ENCODE measurements at regions not wholly inside any gene's neighbourhood (a gene's known extent, or its start where the extent isn't known, plus 50 kb on each side); places are given as distances from the start of the nearest gene placed in this dataset.

DNA sequence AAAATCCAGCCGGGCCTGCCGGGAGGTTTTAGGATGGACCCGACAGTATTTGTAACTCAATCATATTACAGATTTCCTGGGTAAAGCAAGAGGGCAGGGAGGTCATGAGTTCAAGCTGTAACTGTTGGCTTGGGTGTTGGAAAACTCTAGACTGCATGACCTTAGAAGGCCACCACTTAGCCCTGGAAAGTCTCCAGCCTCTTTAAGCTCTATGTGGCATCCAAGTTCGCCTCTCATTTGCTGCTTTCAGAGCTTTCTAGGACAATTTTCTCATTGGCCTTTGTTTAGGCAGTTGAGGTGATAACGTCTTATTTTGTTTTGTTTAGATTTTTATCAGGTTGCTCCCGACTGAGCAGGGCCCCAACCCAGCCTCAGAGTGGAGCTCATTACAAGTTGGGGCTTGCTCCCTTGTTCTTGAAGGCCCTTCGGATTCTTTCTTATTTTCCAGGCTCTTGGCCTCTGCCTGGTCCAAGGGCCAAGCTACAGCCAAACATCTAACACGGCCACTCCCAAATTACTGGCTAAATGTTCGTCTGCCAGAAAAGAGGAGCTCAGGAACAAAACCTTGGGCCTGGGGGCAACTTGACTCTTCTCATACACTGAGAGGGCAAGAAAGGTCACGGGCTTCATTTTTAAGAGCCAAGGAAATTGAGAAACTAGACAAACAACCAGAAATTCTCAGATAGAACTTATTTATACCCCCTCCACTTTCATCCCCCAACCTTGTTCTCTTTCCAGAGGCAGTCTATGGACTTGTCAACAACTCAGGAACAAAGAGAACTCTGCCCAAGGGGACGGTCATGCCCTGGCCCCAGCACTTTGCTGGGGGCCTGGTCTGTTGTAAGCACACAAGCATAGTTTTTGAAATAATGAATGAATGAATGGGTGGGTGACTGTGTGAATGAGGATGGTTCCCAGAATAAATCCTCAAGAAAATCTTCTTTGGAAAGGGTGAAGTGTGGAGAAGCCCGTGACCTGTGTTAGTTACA is 526.9 kb downstream of the BNC2 start:
- DNase-seq (ENCODE audit: low spot score), result no peak

DNA sequence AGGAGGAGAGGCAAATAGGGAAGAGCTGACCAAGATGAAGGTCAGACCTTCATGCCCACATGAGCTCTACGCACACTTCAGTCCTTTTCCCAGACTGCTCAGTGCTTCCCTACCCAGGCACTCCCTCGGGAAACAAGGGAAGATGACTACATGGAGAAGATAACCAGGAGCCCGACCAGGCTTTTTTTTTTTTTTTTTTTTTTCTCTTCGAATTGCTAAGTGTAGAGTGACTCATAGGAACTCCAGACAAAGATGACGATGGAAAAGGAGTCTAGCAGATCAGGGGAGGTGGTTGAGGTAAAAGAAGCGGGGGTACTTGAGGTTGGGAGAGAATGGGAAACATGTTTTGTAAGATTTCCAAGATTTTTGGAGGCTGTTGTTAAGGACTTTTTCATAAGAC is 526.1 kb downstream of the BNC2 start:
- DNase-seq (ENCODE audit: low spot score), result no peak

DNA sequence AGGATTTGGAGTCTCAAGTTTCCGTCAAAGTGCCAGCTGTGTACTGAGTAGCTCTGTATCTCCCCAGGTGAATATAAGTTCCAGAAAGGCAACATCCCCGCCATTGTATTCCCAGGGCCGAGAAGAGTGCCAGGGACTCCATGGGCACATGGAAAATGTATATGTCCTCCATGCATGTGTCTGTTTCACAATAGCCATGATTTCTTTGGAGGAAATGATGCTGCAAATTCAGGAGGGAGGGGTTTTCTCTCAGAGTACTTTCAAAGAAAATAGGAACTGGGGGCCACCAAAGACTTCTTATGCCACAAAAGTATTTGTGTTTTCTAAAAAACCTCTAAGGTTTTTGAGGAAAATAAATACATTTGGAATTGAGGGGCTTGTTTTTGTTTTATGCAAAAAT is 524.6 kb downstream of the BNC2 start:
- no peak for DNase-seq (ENCODE audit: low spot score)

DNA sequence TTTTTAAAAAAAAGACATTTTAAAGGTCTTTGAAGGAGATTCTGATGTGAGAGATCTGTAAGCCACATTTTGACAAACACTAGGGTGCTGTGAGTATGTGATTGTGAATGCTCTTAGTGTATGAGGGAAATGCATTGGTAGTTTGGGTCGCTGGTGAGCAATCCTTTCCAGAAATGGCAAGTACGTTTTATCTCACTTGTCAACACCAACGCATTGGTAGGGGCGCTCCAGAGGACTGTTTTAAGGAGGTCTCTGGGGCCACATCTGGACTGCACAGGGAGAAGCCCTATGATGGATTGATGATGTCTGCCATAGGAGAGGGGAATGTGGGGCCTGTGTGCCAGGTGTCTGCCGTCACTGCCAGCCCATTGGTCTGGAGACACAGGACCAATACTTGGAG is 522.6 kb downstream of the BNC2 start:
- no peak for DNase-seq (ENCODE audit: low spot score)

DNA sequence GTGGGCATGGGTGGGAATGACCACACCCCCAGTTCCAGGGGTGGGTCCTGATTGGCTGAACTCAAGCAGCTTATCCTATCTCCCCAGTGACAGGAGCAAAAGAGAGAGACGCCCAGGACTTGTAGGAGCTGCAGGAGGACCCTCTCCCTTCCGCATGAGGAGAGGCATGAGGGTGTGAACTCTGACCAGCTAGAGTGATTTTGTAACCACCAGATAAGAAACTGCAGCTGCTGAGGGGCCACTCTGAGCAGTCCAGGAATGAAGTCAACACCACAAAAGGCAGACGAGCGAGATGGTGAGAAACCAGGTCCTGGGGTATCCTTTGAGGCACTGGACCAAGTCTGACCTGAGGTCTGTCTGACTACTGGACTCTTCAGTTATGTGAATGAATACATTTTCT is 521.9 kb downstream of the BNC2 start:
- DNase-seq (ENCODE audit: low spot score), result no peak

DNA sequence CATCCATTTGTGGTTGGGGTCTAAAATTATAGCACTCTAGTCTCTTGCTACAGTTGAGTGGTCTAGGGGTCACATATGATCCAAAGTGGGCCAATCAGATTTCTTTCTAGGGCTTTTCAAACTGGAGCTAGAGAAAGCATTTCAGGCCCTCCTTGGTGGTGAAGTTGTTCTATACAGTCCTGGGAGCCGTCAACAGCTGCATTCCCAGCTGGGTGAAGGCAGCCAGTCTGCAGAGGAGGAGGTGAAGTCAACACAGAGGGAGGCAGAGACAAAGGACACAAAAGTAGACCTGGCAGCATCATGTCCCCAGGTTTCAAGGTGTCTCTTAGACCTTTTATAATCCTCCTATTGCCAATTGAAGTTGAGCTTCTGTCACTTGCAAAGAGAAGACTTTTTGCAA is 518.2 kb downstream of the BNC2 start:
- DNase-seq (ENCODE audit: low spot score), result no peak

DNA sequence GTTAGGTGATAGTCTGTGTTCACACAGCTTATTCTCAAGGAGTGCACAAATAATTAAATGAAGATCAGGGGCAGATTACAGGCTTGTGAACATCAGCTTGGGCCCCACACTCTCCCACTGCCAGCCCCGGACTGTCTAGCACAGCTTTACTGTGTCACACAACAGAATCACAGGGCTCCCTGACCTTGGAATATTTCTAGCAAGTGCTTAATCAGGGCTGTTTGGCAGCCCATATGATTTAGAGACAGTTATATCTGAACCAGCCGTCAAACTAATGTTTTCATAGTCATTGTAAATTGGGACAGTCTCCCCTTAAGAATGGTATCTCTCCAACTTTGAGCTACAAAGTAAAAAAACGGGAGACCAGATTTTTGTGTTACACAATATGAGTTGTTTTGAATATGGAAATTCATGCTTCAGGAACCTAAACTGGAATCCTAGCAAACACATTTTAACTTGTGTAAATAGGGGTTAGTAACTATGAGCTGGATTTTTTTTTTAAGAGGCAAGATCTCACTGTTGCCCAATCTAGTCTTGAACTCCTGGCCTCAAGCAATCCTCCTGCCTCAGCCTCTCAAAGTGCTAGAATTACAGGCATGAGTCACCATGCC is 517.6 kb downstream of the BNC2 start:
- DNase-seq (ENCODE audit: low spot score), result no peak

- no peak for DNase-seq (ENCODE audit: low spot score)
Measured at GRCh38 chr9:16356196-16356765, 514.2 kb downstream of the BNC2 start.

- DNase-seq (ENCODE audit: low spot score), result no peak
Measured at GRCh38 chr9:16357828-16358227, 512.6 kb downstream of the BNC2 start.

GRCh38 chr9:16358751-16359150 is 511.7 kb downstream of the BNC2 start:
- no peak for DNase-seq (ENCODE audit: low spot score)
